GM19035 (cell line): ENCODE measurements at regions not wholly inside any gene's neighbourhood (a gene's known extent, or its start where the extent isn't known, plus 50 kb on each side); places are given as distances from the start of the nearest gene placed in this dataset.

Experiments
- ATAC-seq: cut with Tn5 transposase; IDR thresholded peaks from one replicate; pipeline ENCODE4 v1.9.1; 2021; ENCODE audit not compliant: unreplicated experiment

- ATAC-seq: no peak
Observed at GRCh38 chr10:124305131-124305530, 113.6 kb downstream of the OAT start.

GRCh38 chr10:124303662-124304418, 114.9 kb downstream of the OAT start:
- ATAC-seq: no peak

GRCh38 chr10:124302951-124303505, 115.7 kb downstream of the OAT start:
- no peak for ATAC-seq

GRCh38 chr10:124301736-124302135, 117.0 kb downstream of the OAT start:
- no peak for ATAC-seq

- no peak for ATAC-seq
Observed at GRCh38 chr10:124300735-124301134, 118.0 kb downstream of the OAT start.

GRCh38 chr10:124300224-124300623, 118.5 kb downstream of the OAT start:
- ATAC-seq: no peak

- ATAC-seq: no peak
Observed at GRCh38 chr10:124299696-124300095, 119.0 kb downstream of the OAT start.

GRCh38 chr10:124298891-124299290, 119.8 kb downstream of the OAT start:
- no peak for ATAC-seq

GRCh38 chr10:124296813-124297788, 121.6 kb downstream of the OAT start:
- no peak for ATAC-seq

- ATAC-seq: no peak
Observed at GRCh38 chr10:124296121-124296812, 122.5 kb downstream of the OAT start.

- no peak for ATAC-seq
Observed at GRCh38 chr10:124294811-124295770, 123.6 kb downstream of the OAT start.

GRCh38 chr10:124293616-124294449, 124.9 kb downstream of the OAT start:
- ATAC-seq: no peak

- no peak for ATAC-seq
Observed at GRCh38 chr10:124292911-124293615, 125.7 kb downstream of the OAT start.

- no peak for ATAC-seq
Observed at GRCh38 chr10:124291001-124291701, 127.6 kb downstream of the OAT start.

GRCh38 chr10:124289851-124290795, 128.6 kb downstream of the OAT start:
- peak; percentile 49 for ATAC-seq

GRCh38 chr10:124288928-124289850, 129.5 kb downstream of the OAT start:
- ATAC-seq: no peak
